WTC11 (cell line): ENCODE measurements at regions not wholly inside any gene's neighbourhood (a gene's known extent, or its start where the extent isn't known, plus 50 kb on each side); places are given as distances from the start of the nearest gene placed in this dataset.

ENCODE experiments used
- ATF1 ChIP-seq: sonication (generic); formaldehyde crosslinking; IDR thresholded peaks from 2 replicates; pipeline ENCODE4 v1.8.1; 2023; ENCODE audit warnings: mild to moderate bottlenecking, moderate library complexity, missing genetic modification reagents
- CREB1 ChIP-seq: sonication (generic); formaldehyde crosslinking; IDR thresholded peaks from 2 replicates; pipeline ENCODE4 v1.8.0; 2023; ENCODE audit warnings: mild to moderate bottlenecking, missing genetic modification reagents
- ESRRA ChIP-seq: sonication (generic); formaldehyde crosslinking; IDR thresholded peaks from 2 replicates; pipeline ENCODE4 v1.8.1; 2022; ENCODE audit warnings: mild to moderate bottlenecking, missing genetic modification reagents, borderline replicate concordance
- JUN ChIP-seq: sonication (generic); formaldehyde crosslinking; IDR thresholded peaks from 2 replicates; pipeline ENCODE4 v1.8.0; 2023; ENCODE audit warnings: mild to moderate bottlenecking, missing genetic modification reagents
- NFYB ChIP-seq: sonication (generic); formaldehyde crosslinking; conservative IDR thresholded peaks from 2 replicates; pipeline ENCODE4 v1.8.0; 2022; ENCODE audit warnings: low read depth, missing genetic modification reagents
- SP1 ChIP-seq: sonication (generic); formaldehyde crosslinking; conservative IDR thresholded peaks from 2 replicates; pipeline ENCODE4 v1.8.1; 2022; ENCODE audit warnings: missing genetic modification reagents
- TF ChIP-seq, protein P1 (sequence below): fragments of 200-600 bp; IDR thresholded peaks from 2 replicates; pipeline ENCODE4 v1.8.0; 2022; ENCODE audit warnings: antibody characterized with exemption
- TF ChIP-seq, protein P2 (sequence below): sonication (generic); formaldehyde crosslinking; IDR thresholded peaks from 2 replicates; pipeline ENCODE4 v1.8.0; 2022; ENCODE audit warnings: mild to moderate bottlenecking, missing genetic modification reagents
- TF ChIP-seq, protein P3 (sequence below): sonication (generic); formaldehyde crosslinking; IDR thresholded peaks from 2 replicates; pipeline ENCODE4 v1.8.0; 2022; ENCODE audit warnings: mild to moderate bottlenecking, missing genetic modification reagents
- TF ChIP-seq, protein P4 (sequence below): sonication (generic); formaldehyde crosslinking; IDR thresholded peaks from 2 replicates; pipeline ENCODE4 v1.8.1; 2023; ENCODE audit warnings: mild to moderate bottlenecking, moderate library complexity, missing genetic modification reagents
- TF ChIP-seq, protein P5 (sequence below): sonication (generic); formaldehyde crosslinking; conservative IDR thresholded peaks from 2 replicates; pipeline ENCODE4 v1.8.1; 2022; ENCODE audit warnings: mild to moderate bottlenecking, missing genetic modification reagents
- TF ChIP-seq, protein P6 (sequence below): sonication (generic); formaldehyde crosslinking; IDR thresholded peaks from 2 replicates; pipeline ENCODE4 v1.8.1; 2023; ENCODE audit warnings: mild to moderate bottlenecking, missing genetic modification reagents, moderate library complexity

DNA sequence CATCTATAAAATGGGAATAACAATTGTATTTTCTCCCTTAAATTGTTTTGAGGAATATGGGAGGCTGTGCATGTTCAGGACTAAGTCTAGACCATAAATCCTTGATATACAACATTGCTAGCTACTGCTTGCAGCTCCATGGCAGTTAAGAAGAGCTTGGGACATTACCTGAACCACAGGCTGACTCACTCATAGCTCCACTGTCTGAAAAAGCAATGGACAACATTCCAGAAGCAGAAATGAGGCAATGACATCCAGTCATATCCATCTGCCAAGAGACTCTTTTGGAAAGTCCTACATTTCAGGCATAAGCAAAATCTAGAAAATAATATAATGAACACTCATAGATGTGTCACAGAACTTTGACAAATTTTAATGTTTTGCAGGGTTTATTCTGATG, 167.3 kb upstream of the LEF1 start:
- TF ChIP-seq, protein P1, sequence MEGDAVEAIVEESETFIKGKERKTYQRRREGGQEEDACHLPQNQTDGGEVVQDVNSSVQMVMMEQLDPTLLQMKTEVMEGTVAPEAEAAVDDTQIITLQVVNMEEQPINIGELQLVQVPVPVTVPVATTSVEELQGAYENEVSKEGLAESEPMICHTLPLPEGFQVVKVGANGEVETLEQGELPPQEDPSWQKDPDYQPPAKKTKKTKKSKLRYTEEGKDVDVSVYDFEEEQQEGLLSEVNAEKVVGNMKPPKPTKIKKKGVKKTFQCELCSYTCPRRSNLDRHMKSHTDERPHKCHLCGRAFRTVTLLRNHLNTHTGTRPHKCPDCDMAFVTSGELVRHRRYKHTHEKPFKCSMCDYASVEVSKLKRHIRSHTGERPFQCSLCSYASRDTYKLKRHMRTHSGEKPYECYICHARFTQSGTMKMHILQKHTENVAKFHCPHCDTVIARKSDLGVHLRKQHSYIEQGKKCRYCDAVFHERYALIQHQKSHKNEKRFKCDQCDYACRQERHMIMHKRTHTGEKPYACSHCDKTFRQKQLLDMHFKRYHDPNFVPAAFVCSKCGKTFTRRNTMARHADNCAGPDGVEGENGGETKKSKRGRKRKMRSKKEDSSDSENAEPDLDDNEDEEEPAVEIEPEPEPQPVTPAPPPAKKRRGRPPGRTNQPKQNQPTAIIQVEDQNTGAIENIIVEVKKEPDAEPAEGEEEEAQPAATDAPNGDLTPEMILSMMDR: no peak
- TF ChIP-seq, protein P2, sequence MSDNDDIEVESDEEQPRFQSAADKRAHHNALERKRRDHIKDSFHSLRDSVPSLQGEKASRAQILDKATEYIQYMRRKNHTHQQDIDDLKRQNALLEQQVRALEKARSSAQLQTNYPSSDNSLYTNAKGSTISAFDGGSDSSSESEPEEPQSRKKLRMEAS (CRISPR knock-in tag): no peak
- TF ChIP-seq ATF1 (CRISPR knock-in tag): no peak
- no peak for TF ChIP-seq CREB1
- TF ChIP-seq, protein P3, sequence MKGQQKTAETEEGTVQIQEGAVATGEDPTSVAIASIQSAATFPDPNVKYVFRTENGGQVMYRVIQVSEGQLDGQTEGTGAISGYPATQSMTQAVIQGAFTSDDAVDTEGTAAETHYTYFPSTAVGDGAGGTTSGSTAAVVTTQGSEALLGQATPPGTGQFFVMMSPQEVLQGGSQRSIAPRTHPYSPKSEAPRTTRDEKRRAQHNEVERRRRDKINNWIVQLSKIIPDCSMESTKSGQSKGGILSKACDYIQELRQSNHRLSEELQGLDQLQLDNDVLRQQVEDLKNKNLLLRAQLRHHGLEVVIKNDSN (CRISPR knock-in tag): no peak
- TF ChIP-seq, protein P4, sequence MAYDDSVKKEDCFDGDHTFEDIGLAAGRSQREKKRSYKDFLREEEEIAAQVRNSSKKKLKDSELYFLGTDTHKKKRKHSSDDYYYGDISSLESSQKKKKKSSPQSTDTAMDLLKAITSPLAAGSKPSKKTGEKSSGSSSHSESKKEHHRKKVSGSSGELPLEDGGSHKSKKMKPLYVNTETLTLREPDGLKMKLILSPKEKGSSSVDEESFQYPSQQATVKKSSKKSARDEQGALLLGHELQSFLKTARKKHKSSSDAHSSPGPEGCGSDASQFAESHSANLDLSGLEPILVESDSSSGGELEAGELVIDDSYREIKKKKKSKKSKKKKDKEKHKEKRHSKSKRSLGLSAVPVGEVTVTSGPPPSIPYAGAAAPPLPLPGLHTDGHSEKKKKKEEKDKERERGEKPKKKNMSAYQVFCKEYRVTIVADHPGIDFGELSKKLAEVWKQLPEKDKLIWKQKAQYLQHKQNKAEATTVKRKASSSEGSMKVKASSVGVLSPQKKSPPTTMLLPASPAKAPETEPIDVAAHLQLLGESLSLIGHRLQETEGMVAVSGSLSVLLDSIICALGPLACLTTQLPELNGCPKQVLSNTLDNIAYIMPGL: no peak
- no peak for TF ChIP-seq ESRRA
- no peak for TF ChIP-seq SP1
- TF ChIP-seq JUN (CRISPR knock-in tag): no peak
- TF ChIP-seq, protein P5, sequence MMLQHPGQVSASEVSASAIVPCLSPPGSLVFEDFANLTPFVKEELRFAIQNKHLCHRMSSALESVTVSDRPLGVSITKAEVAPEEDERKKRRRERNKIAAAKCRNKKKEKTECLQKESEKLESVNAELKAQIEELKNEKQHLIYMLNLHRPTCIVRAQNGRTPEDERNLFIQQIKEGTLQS (CRISPR knock-in tag): no peak
- TF ChIP-seq, protein P6, sequence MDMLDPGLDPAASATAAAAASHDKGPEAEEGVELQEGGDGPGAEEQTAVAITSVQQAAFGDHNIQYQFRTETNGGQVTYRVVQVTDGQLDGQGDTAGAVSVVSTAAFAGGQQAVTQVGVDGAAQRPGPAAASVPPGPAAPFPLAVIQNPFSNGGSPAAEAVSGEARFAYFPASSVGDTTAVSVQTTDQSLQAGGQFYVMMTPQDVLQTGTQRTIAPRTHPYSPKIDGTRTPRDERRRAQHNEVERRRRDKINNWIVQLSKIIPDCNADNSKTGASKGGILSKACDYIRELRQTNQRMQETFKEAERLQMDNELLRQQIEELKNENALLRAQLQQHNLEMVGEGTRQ (CRISPR knock-in tag): no peak
- TF ChIP-seq NFYB (CRISPR knock-in tag): no peak
